Esophagus squamous epithelium (tissue), 4 donors: ENCODE measurements at regions not wholly inside any gene's neighbourhood (a gene's known extent, or its start where the extent isn't known, plus 50 kb on each side); places are given as distances from the start of the nearest gene placed in this dataset.

Experiments used
- POLR2A ChIP-seq, 4 donors: fragments of 450-650 bp; IDR thresholded peaks; one replicate each; pipeline ENCODE4 v1.6.1; 2017; ENCODE audit warnings: antibody characterized with exemption in 4 of 4, mild to moderate bottlenecking in 4 of 4, moderate library complexity in 3 of 4
- TF ChIP-seq, protein P1 (sequence below), 6 experiments: fragments of 450-650 bp in 4 of 6; fragments of 200-600 bp in 2 of 6; sonication (generic) in 2 of 6; IDR thresholded peaks; one replicate each; pipeline ENCODE4 v1.5.1; 2016 to 2019; ENCODE audit warnings: antibody characterized with exemption in 6 of 6, mild to moderate bottlenecking in 4 of 6, moderate library complexity in 4 of 6

DNA sequence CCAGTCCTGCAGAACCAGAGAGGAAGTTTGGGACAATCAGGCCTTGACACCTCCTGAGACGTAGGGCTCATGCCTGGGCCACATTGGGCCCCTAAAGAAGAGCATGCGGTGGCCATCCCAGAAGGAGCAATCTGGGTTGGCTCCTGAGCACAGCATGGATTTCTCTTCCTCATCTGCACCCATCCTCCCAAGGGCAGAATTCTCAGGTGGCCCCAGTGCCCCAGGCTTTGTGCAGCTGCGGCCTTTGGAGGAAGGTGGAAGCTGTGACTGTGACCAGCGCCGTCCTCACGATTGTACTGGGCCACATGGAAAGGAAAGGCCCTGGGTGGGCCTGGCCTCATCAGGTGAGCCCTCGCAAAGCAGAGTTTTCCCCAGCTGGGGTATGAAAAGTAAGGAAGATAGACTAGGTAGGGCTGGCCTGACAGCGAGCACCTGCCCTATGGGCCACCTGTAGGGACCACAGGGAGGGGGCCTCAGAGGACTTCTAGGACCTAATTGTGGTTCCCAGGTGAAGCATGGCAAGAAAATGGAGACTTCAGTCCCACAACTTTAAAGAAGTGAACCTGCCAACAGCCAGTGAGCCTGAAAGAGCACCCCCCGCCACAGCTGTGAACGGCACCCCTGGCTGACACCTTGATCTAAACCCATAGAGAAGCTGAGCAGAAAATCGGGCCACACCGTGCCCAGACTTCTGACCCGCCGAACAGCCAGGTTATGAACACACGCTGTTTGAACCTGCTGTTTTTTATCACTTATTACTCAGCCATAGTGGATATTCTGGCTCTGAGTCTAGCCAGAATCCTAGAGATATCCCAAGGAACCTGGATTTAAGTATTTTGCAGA, 164.1 kb downstream of the IRX2 start:
- TF ChIP-seq POLR2A (IDR thresholded peaks at IDR 0.05) = no peak
- TF ChIP-seq, protein P1, sequence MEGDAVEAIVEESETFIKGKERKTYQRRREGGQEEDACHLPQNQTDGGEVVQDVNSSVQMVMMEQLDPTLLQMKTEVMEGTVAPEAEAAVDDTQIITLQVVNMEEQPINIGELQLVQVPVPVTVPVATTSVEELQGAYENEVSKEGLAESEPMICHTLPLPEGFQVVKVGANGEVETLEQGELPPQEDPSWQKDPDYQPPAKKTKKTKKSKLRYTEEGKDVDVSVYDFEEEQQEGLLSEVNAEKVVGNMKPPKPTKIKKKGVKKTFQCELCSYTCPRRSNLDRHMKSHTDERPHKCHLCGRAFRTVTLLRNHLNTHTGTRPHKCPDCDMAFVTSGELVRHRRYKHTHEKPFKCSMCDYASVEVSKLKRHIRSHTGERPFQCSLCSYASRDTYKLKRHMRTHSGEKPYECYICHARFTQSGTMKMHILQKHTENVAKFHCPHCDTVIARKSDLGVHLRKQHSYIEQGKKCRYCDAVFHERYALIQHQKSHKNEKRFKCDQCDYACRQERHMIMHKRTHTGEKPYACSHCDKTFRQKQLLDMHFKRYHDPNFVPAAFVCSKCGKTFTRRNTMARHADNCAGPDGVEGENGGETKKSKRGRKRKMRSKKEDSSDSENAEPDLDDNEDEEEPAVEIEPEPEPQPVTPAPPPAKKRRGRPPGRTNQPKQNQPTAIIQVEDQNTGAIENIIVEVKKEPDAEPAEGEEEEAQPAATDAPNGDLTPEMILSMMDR (IDR thresholded peaks at IDR 0.05) = no peak
